ENCODE measurements at regions not wholly inside any gene's neighbourhood (a gene's known extent, or its start where the extent isn't known, plus 50 kb on each side); places are given as distances from the start of the nearest gene placed in this dataset.

GRCh38 chr5:92822183-92822582 lies 758.8 kb downstream of the NR2F1-AS1 start:
- no peak overlapping the region for H3K4me3 Mint-ChIP-seq
- no peaks in the 10 kb centered on the region for H3K27me3 Mint-ChIP-seq
- no peak for DNase-seq
- H3K36me3 Mint-ChIP-seq: no peaks in the 10 kb centered on the region
- no peak overlapping the region for H3K27ac Mint-ChIP-seq
- no peaks in the 10 kb centered on the region for H3K9me3 Mint-ChIP-seq
- no peaks in the 10 kb centered on the region for H3K4me1 Mint-ChIP-seq

- Mint-ChIP-seq H3K4me1 (no peaks in the 10 kb centered on the region), H3K27me3 (no peaks in the 10 kb centered on the region)
Observed at GRCh38 chr5:92809855-92810465, 771.1 kb downstream of the NR2F1-AS1 start.

DNA sequence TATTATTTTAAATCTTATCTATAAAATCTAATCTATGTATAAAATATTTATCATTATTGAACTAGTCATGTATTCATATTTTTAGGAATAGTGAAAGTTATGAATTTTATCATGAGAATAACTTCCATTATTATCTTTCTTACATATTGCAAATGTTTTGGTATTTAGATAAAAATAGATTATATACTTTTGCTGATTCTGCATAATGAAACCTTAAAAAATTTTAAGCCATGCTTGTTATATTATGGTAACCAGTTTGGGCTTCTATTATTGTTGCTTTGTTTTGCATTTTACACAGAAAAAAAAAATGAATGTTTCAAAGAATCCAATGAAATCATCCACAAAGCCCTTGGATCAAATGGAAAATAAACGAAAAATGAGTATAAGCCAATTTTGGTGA lies 772.5 kb downstream of the NR2F1-AS1 start:
- Mint-ChIP-seq H3K4me1 (no peaks in the 10 kb centered on the region), H3K27me3 (no peaks in the 10 kb centered on the region), H3K4me3 (no peak overlapping the region), H3K9me3 (no peaks in the 10 kb centered on the region), H3K36me3 (no peaks in the 10 kb centered on the region), H3K27ac (no peak overlapping the region)
- DNase-seq: no peak

More at GRCh38 chr5:92809855-92810465, 771.1 kb downstream of the NR2F1-AS1 start:
- Mint-ChIP-seq H3K36me3 (no peaks in the 10 kb centered on the region), H3K27ac (no peak overlapping the region), H3K4me3 (no peak overlapping the region), H3K9me3 (no peaks in the 10 kb centered on the region)
- DNase-seq: no peak

- Mint-ChIP-seq H3K9me3 (no peaks in the 10 kb centered on the region), H3K4me1 (no peaks in the 10 kb centered on the region), H3K36me3 (no peaks in the 10 kb centered on the region), H3K27me3 (no peaks in the 10 kb centered on the region), H3K4me3 (no peak overlapping the region), H3K27ac (no peak overlapping the region)
- DNase-seq: no peak
Observed at GRCh38 chr5:92807085-92807484, 773.9 kb downstream of the NR2F1-AS1 start.

GRCh38 chr5:92805446-92805845 lies 775.6 kb downstream of the NR2F1-AS1 start:
- Mint-ChIP-seq H3K36me3 (no peaks in the 10 kb centered on the region), H3K27me3 (no peaks in the 10 kb centered on the region), H3K4me3 (no peak overlapping the region), H3K9me3 (no peaks in the 10 kb centered on the region), H3K4me1 (no peaks in the 10 kb centered on the region), H3K27ac (no peak overlapping the region)
- DNase-seq: no peak

DNA sequence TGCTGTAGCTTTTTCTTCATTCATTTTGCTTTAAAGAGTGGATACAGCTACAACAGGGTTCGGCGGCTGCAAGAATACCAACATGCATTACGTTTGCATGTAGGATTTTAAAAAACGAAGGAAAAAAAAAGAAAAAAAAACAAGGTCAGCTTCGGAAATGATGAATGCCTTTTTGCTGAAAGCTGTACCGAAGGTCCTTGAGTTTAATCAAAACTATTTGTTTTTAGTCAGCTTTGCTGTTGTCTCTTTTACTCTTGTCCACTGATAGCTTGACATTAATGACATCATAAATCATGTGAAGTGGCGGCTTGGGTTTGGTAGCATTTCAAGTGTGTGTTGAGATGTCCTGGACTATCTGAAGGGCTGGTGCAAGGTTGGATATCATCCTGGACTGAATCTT lies 779.1 kb downstream of the NR2F1-AS1 start:
- Mint-ChIP-seq H3K27ac (no peak overlapping the region), H3K4me1 (no peaks in the 10 kb centered on the region), H3K27me3 (no peaks in the 10 kb centered on the region), H3K9me3 (peaks cover 3% of the 10 kb centered on the region), H3K36me3 (no peaks in the 10 kb centered on the region), H3K4me3 (no peak overlapping the region)
- no peak for DNase-seq

DNA sequence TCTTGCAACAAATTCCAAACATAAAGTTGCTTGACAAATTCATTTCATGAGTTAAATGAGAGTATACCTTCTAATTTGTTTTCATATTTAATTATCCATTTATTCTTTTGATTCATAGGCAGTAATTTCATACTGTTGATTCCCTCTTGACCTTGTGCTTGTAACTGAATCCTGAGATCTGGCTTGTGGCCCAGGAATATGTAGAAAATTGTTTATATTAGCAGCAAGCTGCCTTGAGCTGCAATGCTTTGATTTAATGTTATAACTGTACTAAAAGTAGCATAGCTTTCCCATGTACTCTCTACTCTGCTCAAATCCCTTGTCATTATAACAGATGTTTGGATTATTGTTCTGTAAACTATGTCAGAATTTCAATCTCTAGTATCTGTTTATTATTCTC lies 780.7 kb downstream of the NR2F1-AS1 start:
- Mint-ChIP-seq H3K4me1 (no peaks in the 10 kb centered on the region), H3K4me3 (no peak overlapping the region), H3K36me3 (no peaks in the 10 kb centered on the region), H3K27ac (no peak overlapping the region), H3K9me3 (peaks cover 3% of the 10 kb centered on the region), H3K27me3 (no peaks in the 10 kb centered on the region)
- no peak for DNase-seq

DNA sequence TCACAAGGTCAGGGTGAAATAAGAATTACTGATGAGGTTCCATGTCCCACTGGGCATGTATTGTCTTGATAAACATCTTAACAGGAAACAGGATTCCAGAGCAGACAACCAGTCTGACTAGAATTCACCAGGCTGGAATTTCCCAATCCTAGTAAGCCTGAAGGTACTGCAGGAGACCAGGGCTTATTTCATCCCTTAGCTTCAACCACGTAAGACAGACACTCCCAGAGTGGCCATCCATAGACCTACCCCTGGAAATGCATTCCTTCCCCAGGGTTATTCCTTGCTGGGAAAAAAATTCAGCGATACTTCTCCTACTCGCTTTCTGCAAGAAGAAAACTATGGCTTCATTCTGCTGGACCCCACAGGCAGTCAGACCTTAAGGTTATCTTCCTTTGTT lies 785.4 kb downstream of the NR2F1-AS1 start:
- Mint-ChIP-seq H3K4me1 (no peaks in the 10 kb centered on the region), H3K27ac (no peak overlapping the region), H3K4me3 (no peak overlapping the region), H3K27me3 (no peaks in the 10 kb centered on the region), H3K36me3 (no peaks in the 10 kb centered on the region), H3K9me3 (peaks cover 16% of the 10 kb centered on the region)
- no peak for DNase-seq

DNA sequence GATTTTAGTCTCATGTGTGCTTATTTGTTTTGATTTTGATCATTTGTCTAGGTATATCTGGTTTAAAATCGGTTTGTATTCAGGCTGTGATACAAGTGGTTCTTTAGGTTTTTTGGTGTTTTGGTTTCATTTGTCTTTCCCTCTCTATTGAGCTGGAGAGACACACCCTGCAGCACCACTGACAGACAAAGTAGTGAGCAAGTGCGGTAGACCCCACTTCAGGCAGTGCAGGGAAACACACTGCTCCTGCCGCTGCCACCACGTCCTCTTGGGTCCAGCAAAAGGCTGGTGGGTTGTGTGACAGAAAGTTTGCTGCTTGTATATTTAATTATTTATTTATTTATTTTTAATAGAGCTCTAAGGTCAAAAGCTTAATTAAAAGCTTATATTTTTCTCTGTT lies 801.0 kb downstream of the NR2F1-AS1 start:
- Mint-ChIP-seq H3K36me3 (no peaks in the 10 kb centered on the region), H3K4me1 (no peaks in the 10 kb centered on the region), H3K9me3 (peaks cover 2% of the 10 kb centered on the region), H3K27ac (no peak overlapping the region), H3K27me3 (no peaks in the 10 kb centered on the region), H3K4me3 (no peak overlapping the region)
- no peak for DNase-seq

GRCh38 chr5:92779536-92779935 lies 801.5 kb downstream of the NR2F1-AS1 start:
- Mint-ChIP-seq H3K9me3 (peaks cover 2% of the 10 kb centered on the region), H3K36me3 (no peaks in the 10 kb centered on the region), H3K27me3 (no peaks in the 10 kb centered on the region), H3K4me3 (no peak overlapping the region), H3K4me1 (no peaks in the 10 kb centered on the region), H3K27ac (no peak overlapping the region)
- DNase-seq: no peak

DNA sequence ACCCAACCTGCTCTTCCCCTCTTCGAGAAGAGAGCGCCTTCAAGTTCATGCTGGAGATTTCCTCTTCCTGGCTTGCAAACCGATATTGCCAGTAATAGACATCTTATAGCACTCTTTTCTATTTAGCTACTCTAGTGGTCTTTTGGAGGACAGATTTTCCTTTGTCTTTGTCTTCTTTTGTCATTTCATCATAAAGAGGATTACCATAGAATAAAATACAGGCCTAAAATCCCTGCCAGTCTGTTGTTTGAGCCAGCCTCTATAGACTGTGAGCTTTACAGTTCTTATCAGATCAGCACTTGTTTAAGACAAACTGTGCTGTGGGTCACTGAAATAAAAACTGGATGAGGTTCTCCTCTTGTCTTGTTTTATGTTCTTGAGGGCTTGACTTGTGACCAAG lies 802.8 kb downstream of the NR2F1-AS1 start:
- Mint-ChIP-seq H3K4me3 (no peak overlapping the region), H3K27ac (no peak overlapping the region), H3K36me3 (no peaks in the 10 kb centered on the region), H3K27me3 (no peaks in the 10 kb centered on the region), H3K9me3 (peaks cover 2% of the 10 kb centered on the region), H3K4me1 (no peaks in the 10 kb centered on the region)
- DNase-seq: no peak

DNA sequence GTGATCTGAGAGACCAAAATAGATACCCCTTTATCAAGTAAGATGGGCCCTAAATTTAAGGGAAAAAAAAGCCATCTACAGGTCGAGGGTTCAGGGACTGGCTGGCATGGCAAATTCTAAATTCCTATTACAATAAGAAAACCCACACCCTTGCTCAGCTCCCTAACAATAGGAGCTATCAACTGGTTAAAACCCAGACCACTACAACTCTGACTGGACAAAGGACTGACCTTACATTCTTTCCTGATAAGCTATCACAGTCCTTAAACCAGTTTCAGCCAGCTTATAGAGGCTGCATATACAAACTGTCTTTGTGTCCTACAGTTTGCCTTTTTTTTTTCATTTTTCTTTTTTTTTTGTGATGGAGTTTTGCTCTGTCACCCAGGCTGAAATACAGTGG lies 803.6 kb downstream of the NR2F1-AS1 start:
- no peak overlapping the region for H3K27ac Mint-ChIP-seq
- DNase-seq: no peak
- H3K27me3 Mint-ChIP-seq: no peaks in the 10 kb centered on the region
- peaks cover 2% of the 10 kb centered on the region for H3K9me3 Mint-ChIP-seq
- no peaks in the 10 kb centered on the region for H3K4me1 Mint-ChIP-seq
- no peak overlapping the region for H3K4me3 Mint-ChIP-seq
- no peaks in the 10 kb centered on the region for H3K36me3 Mint-ChIP-seq

- Mint-ChIP-seq H3K4me1 (no peaks in the 10 kb centered on the region), H3K27me3 (no peaks in the 10 kb centered on the region), H3K4me3 (no peak overlapping the region), H3K9me3 (peaks cover 2% of the 10 kb centered on the region), H3K36me3 (no peaks in the 10 kb centered on the region), H3K27ac (no peak overlapping the region)
- DNase-seq: no peak
Observed at GRCh38 chr5:92775711-92776615, 805.1 kb downstream of the NR2F1-AS1 start.

- no peak for DNase-seq
- Mint-ChIP-seq H3K27me3 (no peaks in the 10 kb centered on the region), H3K4me3 (no peak overlapping the region), H3K36me3 (no peaks in the 10 kb centered on the region), H3K27ac (no peak overlapping the region), H3K9me3 (no peaks in the 10 kb centered on the region), H3K4me1 (no peaks in the 10 kb centered on the region)
Observed at GRCh38 chr5:92769978-92770377, 811.0 kb downstream of the NR2F1-AS1 start.

- no peak overlapping the region for H3K4me3 Mint-ChIP-seq
- H3K27me3 Mint-ChIP-seq: no peaks in the 10 kb centered on the region
- no peaks in the 10 kb centered on the region for H3K4me1 Mint-ChIP-seq
- H3K9me3 Mint-ChIP-seq: peaks cover 1% of the 10 kb centered on the region
- no peak for DNase-seq
- no peaks in the 10 kb centered on the region for H3K36me3 Mint-ChIP-seq
- H3K27ac Mint-ChIP-seq: no peak overlapping the region
Observed at GRCh38 chr5:92761585-92761984, 819.4 kb downstream of the NR2F1-AS1 start.

DNA sequence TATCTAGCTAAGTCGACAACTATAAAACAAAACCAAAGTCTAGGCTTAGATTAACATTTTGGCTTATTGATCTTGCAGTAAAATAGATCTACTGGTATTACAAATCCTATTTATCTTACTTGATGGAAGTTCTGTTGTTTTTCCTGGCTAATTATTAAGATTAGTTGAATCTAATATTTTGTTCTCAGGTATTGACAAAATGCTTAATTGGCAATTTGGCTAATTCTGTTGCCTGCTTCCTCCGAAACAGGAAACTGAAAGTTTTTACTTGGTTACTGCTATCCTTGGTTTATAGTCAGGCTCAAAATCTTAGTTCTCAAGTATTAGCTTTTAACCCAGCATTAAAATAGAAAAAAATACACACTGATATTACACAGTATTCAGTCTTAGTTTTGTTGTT lies 820.5 kb downstream of the NR2F1-AS1 start:
- peaks cover 1% of the 10 kb centered on the region for H3K9me3 Mint-ChIP-seq
- H3K4me1 Mint-ChIP-seq: no peaks in the 10 kb centered on the region
- DNase-seq: no peak
- H3K4me3 Mint-ChIP-seq: no peak overlapping the region
- H3K27ac Mint-ChIP-seq: no peak overlapping the region
- no peaks in the 10 kb centered on the region for H3K36me3 Mint-ChIP-seq
- H3K27me3 Mint-ChIP-seq: no peaks in the 10 kb centered on the region

Data from activated naive CD8-positive, alpha-beta T cell treated with anti-CD3 and anti-CD28 coated beads for 36 hours (primary cell).